Endothelial cell of umbilical vein (primary cell): ENCODE measurements at regions not wholly inside any gene's neighbourhood (a gene's known extent, or its start where the extent isn't known, plus 50 kb on each side); places are given as distances from the start of the nearest gene placed in this dataset.

Experiments used
- CTCF ChIP-seq, 2 donors: IDR thresholded peaks; 1 replicate in 1 of 2; 2 replicates in 1 of 2; pipeline ENCODE4 v1.5.1; 2011; ENCODE audit warnings: low read length in 2 of 2, mild to moderate bottlenecking in 2 of 2, moderate library complexity in 2 of 2, control low read depth in 1 of 2, inconsistent platforms in 1 of 2, low read depth in 1 of 2; ENCODE audit not compliant: insufficient read depth in 1 of 2; ENCODE audit errors: extremely low read depth in 1 of 2
- POLR2A ChIP-seq: IDR thresholded peaks from 2 replicates; pipeline ENCODE4 v1.6.1; 2012; ENCODE audit warnings: low read depth, mild to moderate bottlenecking, control low read depth, low read length
- POLR2AphosphoS5 ChIP-seq: IDR thresholded peaks from 2 replicates; pipeline ENCODE4 v1.6.1; 2012; ENCODE audit warnings: low read depth, mild to moderate bottlenecking, control low read depth, low read length, moderate library complexity; ENCODE audit not compliant: insufficient read depth

GRCh38 chr6:21335591-21335990 lies 258.0 kb upstream of the SOX4 start:
- TF ChIP-seq CTCF (IDR thresholded peaks at IDR 0.05; ENCODE audit: extremely low read depth in 1 of 2, insufficient read depth in 1 of 2, low read depth in 1 of 2, low read length in 2 of 2) (no peak), POLR2AphosphoS5 (no peak), POLR2A (no peak)
